Nephron progenitor cell (in vitro differentiated cells): ENCODE measurements at regions not wholly inside any gene's neighbourhood (a gene's known extent, or its start where the extent isn't known, plus 50 kb on each side); places are given as distances from the start of the nearest gene placed in this dataset.

Experiments used
- DNase-seq: peaks from one replicate; pipeline ENCODE4 v3.0.0; 2021
- H3K27ac Mint-ChIP-seq: 2 replicates; pipeline ENCODE4 v1.8.0; 2021; ENCODE audit warnings: mild to moderate bottlenecking, moderate library complexity, mixed read lengths
- H3K27me3 Mint-ChIP-seq: 2 replicates; pipeline ENCODE4 v1.8.0; 2021; ENCODE audit warnings: mild to moderate bottlenecking, low read depth, mixed read lengths; ENCODE audit not compliant: poor library complexity
- H3K36me3 Mint-ChIP-seq: 2 replicates; pipeline ENCODE4 v1.8.0; 2021; ENCODE audit warnings: low read depth, mixed read lengths
- H3K4me1 Mint-ChIP-seq: 2 replicates; pipeline ENCODE4 v1.8.0; 2021; ENCODE audit warnings: mixed read lengths
- H3K4me3 Mint-ChIP-seq: 2 replicates; pipeline ENCODE4 v1.8.0; 2021; ENCODE audit warnings: mild to moderate bottlenecking, moderate library complexity, mixed read lengths
- H3K9me3 Mint-ChIP-seq: 2 replicates; pipeline ENCODE4 v1.8.0; 2021; ENCODE audit warnings: mild to moderate bottlenecking, moderate library complexity, mixed read lengths
- CTCF ChIP-seq: fragments of 200-600 bp; sonication (generic); IDR thresholded peaks from 2 replicates; pipeline ENCODE4 v1.5.0; 2021; ENCODE audit warnings: antibody characterized with exemption

DNA sequence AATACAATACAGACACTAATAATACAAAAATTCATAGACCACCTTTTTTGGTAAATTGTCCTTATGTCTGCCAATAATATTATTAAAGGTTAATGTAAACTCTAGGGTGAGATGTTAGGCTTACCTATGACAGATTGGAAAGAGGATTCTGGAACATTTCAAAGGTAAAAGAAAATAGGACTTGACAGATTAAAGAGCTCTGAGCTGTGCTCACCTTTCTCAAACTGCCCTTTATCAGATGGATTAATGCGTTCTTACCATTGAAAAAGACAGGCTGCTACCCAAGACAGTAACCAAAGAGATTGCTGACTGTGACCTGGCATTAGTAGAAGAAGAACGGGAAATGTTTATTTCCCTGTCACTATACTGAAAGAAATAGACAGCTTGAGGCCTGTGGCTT is 156.1 kb upstream of the MRPS30 start:
- Mint-ChIP-seq H3K4me1 (no peaks in the 10 kb centered on the region), H3K36me3 (peaks cover 6% of the 10 kb centered on the region), H3K9me3 (peaks cover 29% of the 10 kb centered on the region), H3K4me3 (no peak overlapping the region), H3K27me3 (no peaks in the 10 kb centered on the region), H3K27ac (no peak overlapping the region)
- no peak for DNase-seq
- no peak for TF ChIP-seq CTCF

DNA sequence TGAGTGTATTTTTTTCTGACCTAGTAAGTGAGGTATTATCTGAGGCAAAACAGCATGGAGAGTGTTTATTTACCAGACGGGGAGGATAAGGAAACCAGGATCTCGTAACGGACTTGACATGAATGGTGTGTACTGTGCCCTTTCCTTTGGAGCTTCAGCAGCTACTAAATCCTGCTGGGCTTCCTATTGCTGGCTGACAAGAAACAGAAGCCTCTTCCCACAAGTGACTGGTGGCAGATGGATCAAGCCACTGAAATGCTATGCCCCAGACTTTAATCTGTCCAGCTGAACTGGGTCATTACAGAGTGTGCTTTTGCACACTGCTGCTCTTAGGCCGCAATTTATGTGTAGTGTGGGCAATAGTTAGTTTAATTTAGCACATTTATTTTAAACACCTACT is 162.7 kb upstream of the MRPS30 start:
- H3K36me3 Mint-ChIP-seq: no peaks in the 10 kb centered on the region
- DNase-seq: peak; percentile 12
- no peak overlapping the region for H3K4me3 Mint-ChIP-seq
- no peaks in the 10 kb centered on the region for H3K9me3 Mint-ChIP-seq
- H3K27ac Mint-ChIP-seq: peak overlapping the region; percentile 78
- peaks cover 25% of the 10 kb centered on the region for H3K4me1 Mint-ChIP-seq
- TF ChIP-seq CTCF: no peak
- no peaks in the 10 kb centered on the region for H3K27me3 Mint-ChIP-seq

DNA sequence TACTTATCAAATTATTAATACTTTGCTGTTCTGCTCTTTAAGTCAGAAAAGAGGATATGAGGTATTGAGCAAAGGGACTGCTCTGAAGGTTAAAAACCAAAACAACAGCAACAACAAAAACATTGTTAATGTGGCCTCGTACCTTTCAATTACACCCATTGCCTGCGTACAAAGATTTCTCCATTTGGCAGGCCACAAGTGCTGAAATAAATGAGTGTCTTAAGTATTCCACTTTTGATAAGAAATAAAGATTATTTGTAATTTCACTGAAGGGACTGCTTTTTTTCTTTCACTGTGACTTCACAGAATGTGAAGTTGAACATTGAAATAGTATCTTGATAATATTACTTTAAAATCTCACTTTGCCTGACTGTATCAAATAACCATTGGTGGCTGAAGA is 163.2 kb upstream of the MRPS30 start:
- no peak overlapping the region for H3K4me3 Mint-ChIP-seq
- H3K9me3 Mint-ChIP-seq: no peaks in the 10 kb centered on the region
- peak overlapping the region; percentile 78 for H3K27ac Mint-ChIP-seq
- H3K4me1 Mint-ChIP-seq: peaks cover 25% of the 10 kb centered on the region
- no peak for DNase-seq
- TF ChIP-seq CTCF: no peak
- no peaks in the 10 kb centered on the region for H3K36me3 Mint-ChIP-seq
- no peaks in the 10 kb centered on the region for H3K27me3 Mint-ChIP-seq

GRCh38 chr5:44644628-44645027 is 164.1 kb upstream of the MRPS30 start:
- no peaks in the 10 kb centered on the region for H3K27me3 Mint-ChIP-seq
- no peaks in the 10 kb centered on the region for H3K9me3 Mint-ChIP-seq
- peak overlapping the region; percentile 78 for H3K27ac Mint-ChIP-seq
- H3K4me3 Mint-ChIP-seq: no peak overlapping the region
- H3K36me3 Mint-ChIP-seq: no peaks in the 10 kb centered on the region
- H3K4me1 Mint-ChIP-seq: peaks cover 25% of the 10 kb centered on the region
- no peak for DNase-seq
- TF ChIP-seq CTCF: no peak

DNA sequence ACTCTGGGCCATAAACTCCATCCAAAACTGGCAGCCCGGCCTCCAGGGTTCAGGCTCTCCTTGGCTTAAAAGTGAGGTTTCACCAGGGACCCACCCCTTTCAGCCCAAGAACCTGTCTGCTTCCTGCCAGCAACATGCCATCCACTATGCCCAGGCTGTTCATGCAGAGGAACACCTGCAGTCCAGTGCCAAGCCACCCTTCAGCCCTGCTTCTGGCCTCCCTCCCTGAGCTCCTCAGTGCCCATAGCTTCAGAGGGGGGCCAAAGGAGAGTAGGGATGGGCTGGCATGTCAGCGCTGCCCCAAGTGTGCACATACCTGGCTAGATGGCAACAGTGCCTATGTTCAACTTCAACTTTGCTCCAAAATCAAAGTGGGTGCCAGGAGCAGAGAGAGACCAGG is 166.9 kb upstream of the MRPS30 start:
- H3K9me3 Mint-ChIP-seq: no peaks in the 10 kb centered on the region
- peaks cover 25% of the 10 kb centered on the region for H3K4me1 Mint-ChIP-seq
- H3K27ac Mint-ChIP-seq: no peak overlapping the region
- no peak for DNase-seq
- no peaks in the 10 kb centered on the region for H3K36me3 Mint-ChIP-seq
- TF ChIP-seq CTCF: no peak
- no peak overlapping the region for H3K4me3 Mint-ChIP-seq
- H3K27me3 Mint-ChIP-seq: no peaks in the 10 kb centered on the region

- no peak for DNase-seq
- Mint-ChIP-seq H3K4me1 (peaks cover 20% of the 10 kb centered on the region), H3K36me3 (no peaks in the 10 kb centered on the region), H3K27ac (no peak overlapping the region), H3K27me3 (no peaks in the 10 kb centered on the region), H3K4me3 (no peak overlapping the region), H3K9me3 (no peaks in the 10 kb centered on the region)
- no peak for TF ChIP-seq CTCF
These were observed 167.7 kb upstream of the MRPS30 start for GRCh38 chr5:44640945-44641456.
